Stimulated activated CD4-positive, alpha-beta T cell treated with anti-CD3 and anti-CD28 coated beads, Interleukin-15, amount 100 ng/mL, for 1 hour (primary cell): ENCODE measurements at regions not wholly inside any gene's neighbourhood (a gene's known extent, or its start where the extent isn't known, plus 50 kb on each side); places are given as distances from the start of the nearest gene placed in this dataset.

Experiments used
- DNase-seq, 2 donors: peaks; one replicate each; pipeline ENCODE4 v3.0.0-alpha.2; 2020; ENCODE audit warnings: low read depth in 1 of 2, low spot score in 1 of 2

DNA sequence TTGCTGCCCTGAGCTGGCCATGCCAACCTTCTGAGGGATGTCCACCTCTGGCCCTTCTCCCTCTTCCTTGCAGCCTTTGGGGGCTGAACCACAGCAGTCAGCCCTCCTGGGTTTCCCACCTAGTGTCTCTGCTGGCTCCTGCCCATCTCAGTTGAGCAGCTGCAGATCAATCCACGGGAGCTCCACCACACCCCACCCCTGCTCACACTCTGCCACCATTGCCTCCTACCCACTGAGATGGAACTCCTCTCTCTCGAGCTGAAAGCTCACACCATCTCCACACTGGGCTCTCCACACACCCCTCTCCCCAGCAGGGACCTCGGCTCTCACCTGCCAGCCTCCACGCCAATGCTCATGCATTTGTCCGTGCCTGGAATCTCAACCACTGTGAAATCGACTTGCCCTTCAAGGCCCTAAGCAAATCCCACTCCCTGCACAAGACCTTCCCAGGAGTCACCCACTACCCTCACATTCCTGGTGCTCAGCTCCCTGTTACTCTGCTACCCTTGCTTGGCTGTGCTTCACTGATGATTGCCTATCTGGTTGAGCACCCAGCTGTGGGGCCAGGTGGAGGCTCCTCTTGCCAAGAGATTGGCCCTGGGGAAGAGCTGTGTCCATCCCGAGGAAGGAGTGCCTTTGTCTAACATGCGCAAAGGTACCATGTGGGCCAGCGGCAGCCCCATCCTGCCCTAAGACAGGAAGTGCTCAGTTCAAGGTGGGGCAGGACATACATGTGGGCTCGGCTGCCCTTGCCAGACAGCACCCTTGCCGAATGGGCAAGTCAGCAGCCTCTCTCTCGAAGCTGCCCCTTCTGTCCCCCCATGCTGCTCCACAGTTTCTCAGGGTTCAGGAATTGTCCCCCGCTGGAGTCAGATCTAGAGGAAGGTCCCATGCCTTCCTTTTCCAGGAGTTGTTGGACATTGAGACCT is 208.7 kb downstream of the CYP26B1 start:
- no peak for DNase-seq

DNA sequence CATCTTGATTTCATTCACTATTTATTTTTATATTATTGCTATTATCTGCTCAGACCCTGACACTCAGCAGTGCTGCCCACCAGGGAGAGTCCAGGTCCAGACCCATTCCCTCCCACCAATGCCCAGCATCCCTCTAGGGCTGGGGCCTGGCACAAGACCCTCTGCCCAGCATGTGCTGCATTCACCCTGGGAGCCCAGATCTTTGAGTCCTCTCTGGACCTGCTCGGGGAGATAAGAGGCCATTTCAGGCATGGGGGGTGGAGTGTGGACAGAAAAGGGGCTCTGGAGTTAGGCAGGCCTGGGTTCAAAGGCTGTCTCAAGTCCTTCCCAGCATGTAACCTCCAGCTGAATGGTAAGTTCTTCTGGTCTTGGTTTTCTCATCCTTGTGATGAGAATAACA is 209.6 kb downstream of the CYP26B1 start:
- no peak for DNase-seq

DNA sequence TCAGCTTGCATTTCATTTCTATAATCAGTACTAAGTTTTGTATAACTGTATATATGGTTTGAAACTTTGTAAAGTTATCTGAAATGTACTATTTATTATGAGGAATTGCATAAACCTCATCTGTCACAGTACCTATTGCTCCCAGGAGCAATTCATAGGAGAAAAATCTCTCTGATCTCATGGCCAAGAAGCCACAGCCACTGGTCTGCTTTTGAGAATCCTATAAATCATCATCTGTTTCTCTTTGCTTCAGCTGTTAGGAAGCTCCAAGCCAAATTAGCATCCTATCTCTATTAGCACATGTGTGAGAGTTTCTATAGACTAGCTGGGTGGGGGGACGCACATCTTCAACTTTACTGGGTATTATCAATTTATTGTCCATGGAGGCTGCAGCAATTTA is 210.3 kb downstream of the CYP26B1 start:
- no peak for DNase-seq

DNA sequence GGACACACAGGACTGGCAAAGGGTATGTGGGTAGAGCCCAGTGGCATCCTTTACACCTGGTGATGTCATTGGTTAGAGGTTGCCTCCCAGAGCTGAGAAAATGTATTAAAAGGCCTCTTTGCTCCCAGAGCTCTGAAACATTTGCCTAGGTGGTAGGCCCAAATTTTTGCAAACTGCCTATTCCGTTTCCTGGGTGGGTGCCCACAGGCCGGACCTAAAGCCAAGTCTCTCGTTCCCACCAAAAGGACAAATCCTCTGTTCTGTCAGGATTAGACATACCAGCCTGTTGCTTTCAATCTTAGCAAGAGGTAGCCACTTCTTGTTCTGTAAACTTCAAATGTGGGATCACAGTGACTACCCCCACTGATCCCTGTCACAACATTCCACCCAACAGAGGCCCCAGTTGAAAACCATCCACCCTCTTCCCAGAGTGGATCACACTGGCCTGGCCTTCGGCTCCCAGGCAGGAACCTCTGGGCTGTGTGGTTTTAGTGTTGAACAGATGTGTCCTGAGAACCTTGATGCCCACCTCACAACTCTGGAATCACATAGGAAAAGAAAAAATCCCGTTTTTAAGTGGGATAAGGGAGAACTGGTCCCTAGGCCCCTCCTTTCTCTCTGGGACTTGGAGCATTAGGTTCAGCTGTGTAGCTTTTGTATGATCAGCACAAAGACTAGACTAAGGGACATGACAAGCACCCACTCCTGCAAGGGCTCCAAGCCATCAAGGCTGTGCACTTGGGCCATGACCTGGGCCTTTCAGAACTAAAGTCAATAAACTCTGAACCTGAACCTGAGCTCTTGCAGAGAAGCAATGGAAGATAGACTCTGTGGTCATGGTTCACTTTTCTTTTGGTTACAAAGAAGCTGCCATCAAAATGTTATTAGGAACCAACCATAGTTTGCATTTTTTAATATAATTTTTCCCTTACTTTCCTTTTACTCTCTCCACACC is 211.3 kb downstream of the CYP26B1 start:
- DNase-seq: no peak

DNA sequence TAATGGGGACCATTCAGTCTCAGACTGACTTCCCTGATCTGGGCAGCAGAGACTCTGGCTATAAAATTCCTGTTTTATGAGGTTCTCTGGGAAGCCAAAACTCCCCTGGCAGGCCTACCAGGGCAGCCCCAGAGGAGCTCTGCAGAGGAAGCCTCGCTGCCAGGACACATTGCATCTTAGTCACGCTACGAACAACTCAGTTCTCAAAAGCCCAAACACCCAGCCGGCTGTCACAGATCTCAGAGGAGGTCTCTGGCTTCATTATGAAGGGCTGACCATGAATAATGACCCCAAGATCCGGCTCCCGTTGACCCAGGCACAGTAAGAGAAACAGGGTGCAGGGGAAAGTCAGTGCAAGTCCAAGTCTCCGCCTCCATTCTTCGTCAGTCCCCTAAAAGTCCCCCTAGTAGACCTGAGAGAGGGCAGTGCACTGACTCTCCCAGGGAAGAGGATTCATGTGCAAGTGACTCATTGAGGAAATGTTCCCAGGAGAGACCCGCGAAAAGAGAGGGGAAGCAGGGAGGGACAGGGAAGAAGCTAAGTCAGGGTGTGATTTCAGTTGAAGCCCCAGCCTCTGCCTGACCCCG is 212.3 kb downstream of the CYP26B1 start:
- no peak for DNase-seq

DNA sequence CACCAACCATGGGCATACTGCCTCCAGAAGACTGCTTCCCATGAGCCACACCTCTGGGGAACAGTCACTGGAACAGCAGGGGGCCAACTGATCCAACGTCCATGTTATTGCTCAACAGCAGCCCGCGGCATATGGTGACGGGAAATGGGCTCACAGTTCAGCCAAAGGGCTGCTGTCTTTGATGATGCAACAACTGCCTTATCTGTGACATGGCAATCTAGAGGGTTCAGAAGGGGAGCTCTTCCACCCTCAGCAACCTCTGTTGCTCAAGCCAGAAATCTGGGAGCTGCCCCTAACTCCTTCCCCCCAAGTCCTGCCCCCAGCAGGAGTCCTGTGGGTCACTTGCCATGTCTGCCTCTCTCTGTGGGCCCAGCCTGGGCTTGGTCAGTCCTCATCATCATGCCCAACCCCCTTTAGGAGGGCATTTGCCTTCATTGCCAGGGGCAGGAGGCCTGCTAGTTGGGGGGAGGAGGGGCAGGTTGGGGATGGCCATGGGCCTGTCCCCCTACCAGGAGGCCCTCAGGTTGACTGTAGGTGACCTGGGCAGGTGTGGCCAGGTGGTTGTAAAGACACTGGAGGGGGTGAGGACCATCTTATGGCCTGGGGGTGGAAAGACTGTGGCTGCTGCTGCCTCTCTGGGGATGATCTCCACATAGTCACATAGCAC is 212.9 kb downstream of the CYP26B1 start:
- DNase-seq: no peak

DNA sequence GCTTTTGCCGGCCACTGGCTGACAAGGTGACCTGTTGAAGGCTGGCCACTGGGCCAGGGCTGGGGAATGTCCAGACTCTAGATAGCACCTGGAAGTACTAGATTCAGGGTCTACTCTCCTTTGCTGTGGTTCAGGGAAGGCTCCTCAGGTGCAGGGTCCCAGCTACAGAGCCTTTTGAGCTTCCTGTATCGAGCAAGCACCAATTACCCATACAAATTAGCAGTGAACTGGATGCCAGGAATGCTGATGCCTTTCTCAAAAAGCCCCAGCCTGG is 213.4 kb downstream of the CYP26B1 start:
- DNase-seq: no peak

DNA sequence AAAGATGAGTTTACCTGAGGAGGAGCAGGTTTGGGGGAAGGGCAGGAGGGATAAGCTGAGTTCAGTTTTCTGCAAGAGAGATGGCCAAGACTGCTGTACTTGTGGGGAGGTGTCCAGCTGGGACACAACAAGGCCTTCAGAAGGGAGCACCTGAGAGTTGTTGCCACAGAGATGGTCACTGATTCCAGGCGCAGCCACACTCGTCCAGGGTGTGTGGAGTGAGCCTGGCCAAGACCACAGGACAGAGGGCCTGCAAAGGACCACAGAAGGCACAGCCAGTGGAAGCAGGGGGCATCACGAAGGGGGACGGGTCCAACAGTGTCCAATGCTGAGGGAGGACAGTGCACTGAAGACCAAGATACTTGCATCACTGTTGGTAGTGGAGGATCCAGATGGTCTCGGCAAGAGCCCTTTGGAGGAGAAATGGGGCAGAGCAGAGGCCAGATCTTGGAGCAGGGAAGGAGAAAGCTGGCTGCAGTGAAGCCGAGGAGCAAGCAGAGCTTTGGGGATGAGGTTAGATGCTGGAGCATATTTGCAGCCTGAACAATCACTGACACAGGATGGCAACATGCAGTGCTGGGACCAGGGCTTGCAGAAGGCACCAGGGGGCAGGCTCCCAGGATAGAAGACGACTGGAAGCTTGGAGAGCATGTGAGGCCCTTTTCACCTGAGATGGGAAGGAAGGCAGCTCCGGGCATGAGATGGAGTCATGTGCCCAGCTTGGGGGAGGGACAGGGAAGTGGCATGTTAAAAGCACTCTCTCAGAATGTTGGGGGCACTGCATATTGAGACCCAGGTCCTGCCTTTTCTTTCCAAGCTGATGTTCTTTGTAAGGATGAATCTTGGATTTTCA is 214.0 kb downstream of the CYP26B1 start:
- no peak for DNase-seq

DNA sequence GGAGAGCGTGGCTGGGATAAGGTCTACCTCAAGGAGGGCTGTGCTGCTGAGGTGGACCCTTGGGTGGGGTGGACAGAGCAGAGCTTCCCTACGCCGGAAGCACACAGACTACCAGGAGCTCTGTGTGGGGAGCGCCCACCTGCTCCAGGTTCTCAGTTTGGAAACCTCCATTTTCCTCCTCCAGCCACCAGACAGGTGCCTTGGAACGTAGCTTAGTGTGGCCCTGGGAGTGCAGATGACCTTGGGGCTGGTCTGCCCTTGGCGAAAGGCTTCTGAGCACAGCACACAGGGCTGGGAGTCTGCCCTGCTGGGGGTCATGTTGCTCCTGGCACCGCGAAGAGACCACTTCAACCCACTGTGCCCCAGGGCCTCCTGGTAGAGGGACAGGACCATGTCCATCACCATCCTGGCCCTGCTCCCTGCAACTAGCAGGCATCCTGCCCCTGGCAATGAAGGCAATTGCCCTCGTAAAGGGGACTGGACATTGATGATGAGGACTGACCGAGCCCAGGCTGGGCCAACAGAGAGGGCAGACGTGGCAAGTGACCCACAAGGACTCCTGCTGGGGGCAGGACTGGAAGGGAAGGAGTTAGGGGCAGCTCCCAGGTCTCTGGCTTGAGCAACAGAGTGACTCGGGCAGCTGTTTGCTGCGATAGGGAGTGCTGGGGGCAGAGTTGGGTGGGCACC is 214.7 kb downstream of the CYP26B1 start:
- no peak for DNase-seq

DNA sequence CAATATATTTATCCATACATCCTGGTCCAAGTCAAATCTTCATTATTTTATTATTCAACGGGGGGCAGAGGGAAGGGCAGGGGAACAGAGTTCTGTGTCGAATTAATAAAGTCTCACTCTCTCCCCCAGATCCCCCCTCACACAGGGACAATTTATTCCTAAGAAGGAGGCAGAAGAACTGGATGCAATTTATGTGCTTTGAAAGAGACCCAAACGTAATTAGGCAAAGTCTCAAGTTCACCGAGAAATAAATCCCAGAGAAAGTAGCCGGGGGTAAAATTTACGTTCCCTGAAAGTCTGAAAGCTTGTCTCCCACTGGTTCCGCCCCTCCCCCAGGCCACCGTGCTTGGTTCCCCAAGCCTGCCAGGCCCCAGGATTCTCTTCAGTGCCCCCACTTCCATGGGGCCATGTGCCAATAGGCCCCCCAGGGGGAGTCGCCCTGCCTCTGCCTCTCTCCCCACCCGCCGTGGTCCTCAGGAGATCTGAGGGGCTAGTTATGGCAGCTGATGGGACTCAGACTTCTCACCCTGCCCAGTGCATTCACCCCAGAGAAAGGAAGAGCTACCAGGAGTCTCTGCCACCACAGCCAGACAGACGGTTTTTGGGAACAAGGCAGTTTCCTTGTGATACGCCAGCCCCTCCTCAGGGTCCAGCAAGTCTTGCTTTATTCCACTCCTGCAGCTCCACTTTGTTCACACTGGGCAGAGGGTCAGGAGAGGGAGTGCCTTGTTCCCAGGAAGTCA is 215.5 kb downstream of the CYP26B1 start:
- DNase-seq: no peak

DNA sequence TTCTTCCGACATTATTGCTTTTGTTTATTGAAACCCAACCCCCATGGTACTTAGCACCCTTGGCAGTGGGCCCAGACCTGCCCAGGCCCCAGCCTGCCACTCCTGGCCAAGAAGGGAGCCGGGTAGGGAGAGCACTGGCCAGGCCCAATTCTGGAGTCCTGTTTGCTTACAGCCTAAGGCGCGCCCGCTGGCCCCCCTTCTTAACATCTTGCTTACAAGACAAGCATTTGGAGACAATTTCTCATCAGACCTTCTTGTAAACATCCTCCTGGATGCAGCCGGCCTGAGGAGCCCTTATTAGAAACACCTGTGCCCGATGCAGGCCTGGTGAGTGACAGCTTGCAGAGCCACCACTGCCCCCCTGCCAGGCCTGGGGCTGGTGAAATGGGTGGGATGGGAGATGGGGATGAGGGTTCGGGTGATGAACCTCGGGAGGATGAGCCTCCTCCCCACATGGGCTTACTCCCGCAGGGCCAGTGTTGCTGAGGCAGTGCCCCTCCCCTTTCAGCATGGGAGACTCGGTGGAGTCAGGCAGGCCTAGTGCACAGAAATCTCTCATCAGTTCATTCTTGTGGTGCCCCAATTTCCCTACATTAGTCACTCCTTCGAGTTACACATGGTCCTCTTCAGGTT is 217.5 kb downstream of the CYP26B1 start:
- no peak for DNase-seq

DNA sequence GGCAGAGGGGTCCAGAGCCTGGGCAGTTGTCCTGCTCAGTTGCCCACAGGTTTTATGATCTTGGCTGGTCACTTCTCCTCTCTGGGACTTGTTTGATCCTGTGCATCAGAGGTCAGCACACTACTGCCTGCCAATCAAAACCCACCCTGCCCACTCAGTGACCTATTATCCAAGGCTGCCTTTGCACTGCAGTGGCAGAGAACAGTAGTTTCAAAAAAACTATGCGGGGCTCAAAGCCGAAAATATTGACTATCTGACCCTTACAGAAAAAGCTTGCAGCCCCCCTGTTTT is 218.2 kb downstream of the CYP26B1 start:
- no peak for DNase-seq

DNA sequence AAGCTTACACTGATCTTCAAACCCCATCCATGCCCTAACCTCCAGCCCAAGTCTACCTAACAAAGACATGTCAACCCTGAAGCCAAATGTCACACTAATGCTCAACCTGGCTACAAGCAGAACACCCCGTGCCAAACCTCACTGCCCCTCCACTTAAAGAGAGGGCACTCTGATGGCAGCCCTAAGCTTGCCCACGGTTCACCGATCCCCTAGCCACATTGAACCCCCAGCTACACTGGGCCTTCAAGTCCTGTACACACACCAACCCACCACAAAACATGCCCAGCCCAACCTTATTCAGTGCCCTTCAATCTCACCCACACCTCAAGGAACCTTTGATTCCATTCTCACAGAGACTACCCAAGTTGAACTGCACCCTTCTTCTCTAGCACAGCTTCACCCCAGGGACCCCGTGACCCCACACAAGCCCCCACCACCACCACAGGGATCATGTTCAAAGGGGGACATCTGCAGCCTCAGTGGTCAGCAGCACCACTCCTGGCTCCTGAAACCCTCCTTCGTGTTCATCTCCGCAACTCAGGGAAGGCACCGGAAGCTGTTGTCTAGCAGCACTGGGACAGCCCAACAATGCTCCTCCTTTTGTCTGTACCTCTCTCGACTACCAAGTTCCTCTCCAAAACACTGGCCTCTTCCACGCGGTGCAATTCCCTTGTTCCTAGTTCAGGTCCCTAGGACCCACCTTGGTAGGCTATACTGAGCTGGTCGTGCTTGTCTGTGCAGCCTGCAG is 218.8 kb downstream of the CYP26B1 start:
- DNase-seq: no peak

DNA sequence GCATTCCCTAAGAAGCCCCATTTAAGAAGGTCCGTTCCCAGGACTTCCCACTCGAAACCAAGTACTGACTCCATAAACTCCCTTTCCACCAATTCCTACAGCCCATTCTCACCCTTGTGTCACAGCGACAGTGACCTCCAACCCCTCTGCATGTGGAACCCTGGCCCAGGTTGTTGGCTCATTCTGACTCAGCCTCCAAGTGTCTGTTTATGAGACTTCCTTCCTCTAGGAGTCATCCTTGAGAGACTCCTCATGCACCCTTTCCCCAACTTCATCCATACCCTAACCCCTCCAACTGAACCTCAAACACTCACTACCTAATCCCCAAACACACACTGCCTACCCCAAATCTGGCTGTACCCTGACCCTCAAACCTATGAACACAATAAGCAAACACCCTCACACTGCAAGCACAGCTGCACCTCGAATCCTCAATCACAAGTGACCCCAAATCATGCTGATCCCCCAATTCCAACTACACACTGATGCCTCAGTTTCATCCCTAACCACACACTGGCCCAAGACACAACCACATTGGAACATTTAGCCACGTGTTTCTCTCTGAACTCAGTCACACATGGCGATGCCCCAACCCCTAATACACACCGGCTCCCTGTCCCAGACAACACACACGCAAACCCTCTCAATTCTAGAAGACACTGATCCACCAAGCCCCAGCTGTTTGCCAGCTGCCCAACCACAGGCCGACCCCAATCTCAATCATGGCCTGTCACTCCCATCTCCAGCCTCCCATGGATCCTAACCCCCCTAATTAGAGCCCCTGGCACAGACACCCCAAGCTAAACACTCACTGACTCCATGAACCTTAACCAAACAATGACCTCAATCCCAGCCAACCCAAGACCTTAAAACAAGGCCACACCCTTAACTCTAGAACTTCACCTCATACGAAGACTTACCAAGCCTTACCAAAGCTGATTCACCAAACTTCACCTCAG is 219.6 kb downstream of the CYP26B1 start:
- DNase-seq: no peak

DNA sequence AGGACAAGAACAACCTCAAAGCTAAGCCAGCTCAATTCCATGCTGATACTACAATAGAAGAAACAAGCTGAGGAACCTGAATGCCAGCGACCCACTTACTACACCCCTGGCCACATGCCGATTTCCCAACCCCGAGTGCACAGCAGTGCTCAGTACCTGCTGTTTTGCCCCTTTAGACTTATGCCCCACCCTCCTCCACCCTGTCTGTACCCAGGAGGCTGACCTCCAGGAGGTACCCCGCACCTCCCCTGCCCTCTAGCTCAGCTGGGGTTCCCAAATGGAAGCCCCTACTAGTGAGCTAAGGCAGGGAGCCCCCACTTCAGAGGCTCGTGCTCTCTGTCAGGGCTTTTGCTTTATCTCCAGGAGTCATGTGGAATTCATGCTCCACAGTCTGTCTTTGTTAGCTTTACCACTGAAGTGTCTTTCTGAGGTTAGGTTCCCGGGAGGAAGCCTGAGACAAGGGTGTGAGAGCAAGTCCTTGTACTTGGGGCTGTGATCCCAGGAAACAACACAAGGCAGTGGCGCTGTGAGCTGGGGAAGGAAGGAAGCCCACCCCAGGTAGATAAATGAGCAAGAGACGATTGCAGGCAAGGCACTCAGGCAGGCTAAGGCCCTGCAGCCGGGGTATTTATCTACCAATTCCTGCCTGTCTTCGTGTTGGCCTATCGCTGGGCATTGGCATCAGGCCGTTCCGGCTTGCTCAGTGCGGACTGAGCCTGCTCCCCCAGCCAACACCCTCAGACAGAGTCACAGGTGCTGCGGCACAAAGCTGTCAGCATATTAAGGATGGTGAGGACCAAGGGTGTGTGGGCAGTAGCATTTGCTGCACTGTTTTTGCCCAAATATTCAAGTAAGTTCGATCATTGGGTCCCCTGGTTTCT is 220.5 kb downstream of the CYP26B1 start:
- DNase-seq: no peak

DNA sequence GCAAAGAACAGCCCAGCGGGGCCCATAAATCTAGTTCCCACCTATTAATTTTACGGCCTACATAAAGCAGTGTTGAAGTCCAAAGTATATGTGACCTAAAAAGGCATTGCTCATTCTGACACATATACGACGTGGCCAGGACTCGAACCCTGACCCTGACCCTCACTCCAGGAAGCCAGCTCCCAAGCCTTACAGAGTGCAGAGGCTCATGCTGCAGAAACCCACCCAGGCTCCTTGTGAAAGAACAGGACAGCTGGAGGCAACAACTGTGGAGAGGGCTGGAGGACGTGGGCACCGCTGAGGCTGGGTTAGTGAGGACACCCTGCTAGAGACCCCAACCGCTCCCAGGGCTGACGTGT is 221.6 kb downstream of the CYP26B1 start:
- DNase-seq: no peak
